ENCODE measurements at regions not wholly inside any gene's neighbourhood (a gene's known extent, or its start where the extent isn't known, plus 50 kb on each side); places are given as distances from the start of the nearest gene placed in this dataset.

DNA sequence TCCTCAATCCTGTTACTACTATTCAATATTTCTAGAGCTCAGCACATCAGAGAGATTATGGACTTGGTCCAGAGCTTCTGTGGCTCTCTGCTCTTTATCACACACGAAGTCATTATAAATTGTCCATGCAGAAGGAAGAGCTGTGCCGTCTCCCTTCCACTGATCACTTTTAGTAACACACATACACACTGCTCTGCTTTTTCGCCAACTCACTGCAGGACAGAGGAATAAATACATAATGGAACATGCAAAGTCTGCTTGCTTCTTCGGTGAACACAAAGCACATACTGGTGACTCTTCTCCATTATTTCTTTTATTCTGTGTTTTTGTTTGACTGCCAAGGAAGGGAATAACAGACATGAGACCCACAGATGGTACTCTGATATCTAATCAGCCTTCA, 1000.0 kb upstream of the TENM4 start (continued):
- TF ChIP-seq ZFP30 (CRISPR knock-in tag; IDR thresholded peaks at IDR 0.05): no peak
- TF ChIP-seq TOX (CRISPR knock-in tag; IDR thresholded peaks at IDR 0.05; ENCODE audit: borderline replicate concordance): no peak
- TF ChIP-seq, protein P1, sequence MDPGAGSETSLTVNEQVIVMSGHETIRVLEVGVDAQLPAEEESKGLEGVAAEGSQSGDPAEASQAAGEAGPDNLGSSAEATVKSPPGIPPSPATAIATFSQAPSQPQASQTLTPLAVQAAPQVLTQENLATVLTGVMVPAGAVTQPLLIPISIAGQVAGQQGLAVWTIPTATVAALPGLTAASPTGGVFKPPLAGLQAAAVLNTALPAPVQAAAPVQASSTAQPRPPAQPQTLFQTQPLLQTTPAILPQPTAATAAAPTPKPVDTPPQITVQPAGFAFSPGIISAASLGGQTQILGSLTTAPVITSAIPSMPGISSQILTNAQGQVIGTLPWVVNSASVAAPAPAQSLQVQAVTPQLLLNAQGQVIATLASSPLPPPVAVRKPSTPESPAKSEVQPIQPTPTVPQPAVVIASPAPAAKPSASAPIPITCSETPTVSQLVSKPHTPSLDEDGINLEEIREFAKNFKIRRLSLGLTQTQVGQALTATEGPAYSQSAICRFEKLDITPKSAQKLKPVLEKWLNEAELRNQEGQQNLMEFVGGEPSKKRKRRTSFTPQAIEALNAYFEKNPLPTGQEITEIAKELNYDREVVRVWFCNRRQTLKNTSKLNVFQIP (CRISPR knock-in tag; IDR thresholded peaks at IDR 0.05; ENCODE audit: borderline replicate concordance, low read depth): no peak
- TF ChIP-seq ARNTL (CRISPR knock-in tag; IDR thresholded peaks at IDR 0.05; ENCODE audit: borderline replicate concordance, low read depth): no peak
- no peak for TF ChIP-seq ZC3H10 (CRISPR knock-in tag; IDR thresholded peaks at IDR 0.05)
- TF ChIP-seq ESRRG (CRISPR knock-in tag; IDR thresholded peaks at IDR 0.05): no peak
- TF ChIP-seq TCF4 (CRISPR knock-in tag; IDR thresholded peaks at IDR 0.05; ENCODE audit: borderline replicate concordance): no peak
- no peak for TF ChIP-seq ZNF8 (CRISPR knock-in tag; IDR thresholded peaks at IDR 0.05)
- TF ChIP-seq SNAI2 (CRISPR knock-in tag; IDR thresholded peaks at IDR 0.05): no peak

DNA sequence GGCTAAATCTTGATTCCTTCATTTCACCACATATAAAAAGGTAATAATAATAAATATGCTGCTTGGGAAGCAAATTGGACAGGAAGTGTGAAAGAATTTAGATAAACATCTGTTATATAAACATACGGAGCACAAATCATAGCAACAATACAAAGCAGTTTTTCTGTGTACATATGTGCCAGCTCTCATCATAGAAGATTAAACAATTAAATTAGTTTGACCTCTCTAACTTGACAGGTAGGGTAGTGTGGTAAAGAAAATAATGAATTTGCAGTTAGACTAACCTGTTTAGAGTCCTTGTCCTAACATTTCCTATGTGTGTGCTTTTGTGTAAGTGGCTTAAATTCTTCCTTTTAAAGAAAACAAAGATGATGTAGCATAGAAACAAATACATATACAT, 995.7 kb upstream of the TENM4 start:
- ATAC-seq: no peak
- no peak for TF ChIP-seq OSR1 (CRISPR knock-in tag; IDR thresholded peaks at IDR 0.05)

DNA sequence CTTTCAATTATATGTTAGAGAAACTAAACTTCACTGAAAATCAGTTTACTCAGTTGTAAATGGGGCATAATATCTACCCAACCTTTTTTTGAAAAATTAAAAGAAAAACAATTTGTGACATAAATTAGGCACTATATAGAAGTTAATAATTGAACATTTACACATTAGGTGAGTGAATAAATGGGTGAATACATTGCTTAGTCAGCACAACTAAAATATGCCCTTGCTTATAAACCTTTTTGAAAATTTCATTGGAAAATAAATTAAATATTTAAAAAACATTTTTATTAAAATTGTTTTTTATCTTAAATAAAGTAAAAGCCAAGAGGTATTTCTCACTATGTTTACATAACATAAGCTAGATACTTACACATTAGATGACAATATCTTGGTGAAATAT, 994.5 kb upstream of the TENM4 start:
- TF ChIP-seq OSR1 (CRISPR knock-in tag; IDR thresholded peaks at IDR 0.05) (no peak), GLIS3 (CRISPR knock-in tag; IDR thresholded peaks at IDR 0.05) (no peak), ZNF8 (CRISPR knock-in tag; IDR thresholded peaks at IDR 0.05) (no peak)
- TF ChIP-seq, protein P2, sequence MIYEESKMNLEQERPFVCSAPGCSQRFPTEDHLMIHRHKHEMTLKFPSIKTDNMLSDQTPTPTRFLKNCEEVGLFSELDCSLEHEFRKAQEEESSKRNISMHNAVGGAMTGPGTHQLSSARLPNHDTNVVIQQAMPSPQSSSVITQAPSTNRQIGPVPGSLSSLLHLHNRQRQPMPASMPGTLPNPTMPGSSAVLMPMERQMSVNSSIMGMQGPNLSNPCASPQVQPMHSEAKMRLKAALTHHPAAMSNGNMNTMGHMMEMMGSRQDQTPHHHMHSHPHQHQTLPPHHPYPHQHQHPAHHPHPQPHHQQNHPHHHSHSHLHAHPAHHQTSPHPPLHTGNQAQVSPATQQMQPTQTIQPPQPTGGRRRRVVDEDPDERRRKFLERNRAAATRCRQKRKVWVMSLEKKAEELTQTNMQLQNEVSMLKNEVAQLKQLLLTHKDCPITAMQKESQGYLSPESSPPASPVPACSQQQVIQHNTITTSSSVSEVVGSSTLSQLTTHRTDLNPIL (CRISPR knock-in tag; IDR thresholded peaks at IDR 0.05; ENCODE audit: low read depth): no peak
- ATAC-seq: no peak

DNA sequence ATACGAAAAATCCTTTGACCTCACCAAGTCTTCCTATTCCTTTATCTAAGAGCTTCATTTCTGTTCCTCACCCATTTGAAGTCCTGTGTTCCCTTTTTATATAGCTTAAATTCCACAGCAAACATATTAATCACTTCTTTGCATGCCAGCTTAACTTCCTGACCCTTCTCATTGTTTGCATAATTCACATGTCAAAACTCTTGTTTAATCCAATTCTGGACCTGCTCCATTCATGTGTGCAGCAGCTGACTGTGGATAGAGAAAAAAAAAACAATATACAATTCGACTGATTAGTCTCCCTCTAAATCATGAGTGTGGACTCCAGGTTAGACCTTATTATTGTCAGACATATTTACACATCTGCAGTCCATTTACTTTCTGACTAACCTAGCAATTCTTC, 991.2 kb upstream of the TENM4 start:
- no peak for ATAC-seq
- TF ChIP-seq PPARA (CRISPR knock-in tag; IDR thresholded peaks at IDR 0.05; ENCODE audit: borderline replicate concordance) (no peak), BACH2 (CRISPR knock-in tag; IDR thresholded peaks at IDR 0.05; ENCODE audit: borderline replicate concordance) (no peak), GLIS3 (CRISPR knock-in tag; IDR thresholded peaks at IDR 0.05) (no peak), ZC3H10 (CRISPR knock-in tag; IDR thresholded peaks at IDR 0.05) (no peak), ZNF565 (CRISPR knock-in tag; conservative IDR thresholded peaks at IDR 0.05; ENCODE audit: low read depth) (no peak), SNAI2 (CRISPR knock-in tag; IDR thresholded peaks at IDR 0.05) (no peak), OSR1 (CRISPR knock-in tag; IDR thresholded peaks at IDR 0.05) (no peak), ZNF70 (CRISPR knock-in tag; IDR thresholded peaks at IDR 0.05) (no peak), CSDC2 (CRISPR knock-in tag; IDR thresholded peaks at IDR 0.05) (no peak), ARNTL (CRISPR knock-in tag; IDR thresholded peaks at IDR 0.05; ENCODE audit: borderline replicate concordance, low read depth) (no peak), ESRRG (CRISPR knock-in tag; IDR thresholded peaks at IDR 0.05) (no peak), ZNF8 (CRISPR knock-in tag; IDR thresholded peaks at IDR 0.05) (no peak), ZFP3 (CRISPR knock-in tag; IDR thresholded peaks at IDR 0.05) (no peak), TOX (CRISPR knock-in tag; IDR thresholded peaks at IDR 0.05; ENCODE audit: borderline replicate concordance) (no peak)
- TF ChIP-seq, protein P3, sequence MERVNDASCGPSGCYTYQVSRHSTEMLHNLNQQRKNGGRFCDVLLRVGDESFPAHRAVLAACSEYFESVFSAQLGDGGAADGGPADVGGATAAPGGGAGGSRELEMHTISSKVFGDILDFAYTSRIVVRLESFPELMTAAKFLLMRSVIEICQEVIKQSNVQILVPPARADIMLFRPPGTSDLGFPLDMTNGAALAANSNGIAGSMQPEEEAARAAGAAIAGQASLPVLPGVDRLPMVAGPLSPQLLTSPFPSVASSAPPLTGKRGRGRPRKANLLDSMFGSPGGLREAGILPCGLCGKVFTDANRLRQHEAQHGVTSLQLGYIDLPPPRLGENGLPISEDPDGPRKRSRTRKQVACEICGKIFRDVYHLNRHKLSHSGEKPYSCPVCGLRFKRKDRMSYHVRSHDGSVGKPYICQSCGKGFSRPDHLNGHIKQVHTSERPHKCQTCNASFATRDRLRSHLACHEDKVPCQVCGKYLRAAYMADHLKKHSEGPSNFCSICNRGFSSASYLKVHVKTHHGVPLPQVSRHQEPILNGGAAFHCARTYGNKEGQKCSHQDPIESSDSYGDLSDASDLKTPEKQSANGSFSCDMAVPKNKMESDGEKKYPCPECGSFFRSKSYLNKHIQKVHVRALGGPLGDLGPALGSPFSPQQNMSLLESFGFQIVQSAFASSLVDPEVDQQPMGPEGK (CRISPR knock-in tag; IDR thresholded peaks at IDR 0.05; ENCODE audit: borderline replicate concordance): no peak
- TF ChIP-seq, protein P2 (CRISPR knock-in tag; IDR thresholded peaks at IDR 0.05; ENCODE audit: low read depth): no peak
- TF ChIP-seq, protein P4, sequence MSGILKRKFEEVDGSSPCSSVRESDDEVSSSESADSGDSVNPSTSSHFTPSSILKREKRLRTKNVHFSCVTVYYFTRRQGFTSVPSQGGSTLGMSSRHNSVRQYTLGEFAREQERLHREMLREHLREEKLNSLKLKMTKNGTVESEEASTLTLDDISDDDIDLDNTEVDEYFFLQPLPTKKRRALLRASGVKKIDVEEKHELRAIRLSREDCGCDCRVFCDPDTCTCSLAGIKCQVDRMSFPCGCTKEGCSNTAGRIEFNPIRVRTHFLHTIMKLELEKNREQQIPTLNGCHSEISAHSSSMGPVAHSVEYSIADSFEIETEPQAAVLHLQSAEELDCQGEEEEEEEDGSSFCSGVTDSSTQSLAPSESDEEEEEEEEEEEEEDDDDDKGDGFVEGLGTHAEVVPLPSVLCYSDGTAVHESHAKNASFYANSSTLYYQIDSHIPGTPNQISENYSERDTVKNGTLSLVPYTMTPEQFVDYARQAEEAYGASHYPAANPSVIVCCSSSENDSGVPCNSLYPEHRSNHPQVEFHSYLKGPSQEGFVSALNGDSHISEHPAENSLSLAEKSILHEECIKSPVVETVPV (CRISPR knock-in tag; IDR thresholded peaks at IDR 0.05): no peak
- TF ChIP-seq, protein P5, sequence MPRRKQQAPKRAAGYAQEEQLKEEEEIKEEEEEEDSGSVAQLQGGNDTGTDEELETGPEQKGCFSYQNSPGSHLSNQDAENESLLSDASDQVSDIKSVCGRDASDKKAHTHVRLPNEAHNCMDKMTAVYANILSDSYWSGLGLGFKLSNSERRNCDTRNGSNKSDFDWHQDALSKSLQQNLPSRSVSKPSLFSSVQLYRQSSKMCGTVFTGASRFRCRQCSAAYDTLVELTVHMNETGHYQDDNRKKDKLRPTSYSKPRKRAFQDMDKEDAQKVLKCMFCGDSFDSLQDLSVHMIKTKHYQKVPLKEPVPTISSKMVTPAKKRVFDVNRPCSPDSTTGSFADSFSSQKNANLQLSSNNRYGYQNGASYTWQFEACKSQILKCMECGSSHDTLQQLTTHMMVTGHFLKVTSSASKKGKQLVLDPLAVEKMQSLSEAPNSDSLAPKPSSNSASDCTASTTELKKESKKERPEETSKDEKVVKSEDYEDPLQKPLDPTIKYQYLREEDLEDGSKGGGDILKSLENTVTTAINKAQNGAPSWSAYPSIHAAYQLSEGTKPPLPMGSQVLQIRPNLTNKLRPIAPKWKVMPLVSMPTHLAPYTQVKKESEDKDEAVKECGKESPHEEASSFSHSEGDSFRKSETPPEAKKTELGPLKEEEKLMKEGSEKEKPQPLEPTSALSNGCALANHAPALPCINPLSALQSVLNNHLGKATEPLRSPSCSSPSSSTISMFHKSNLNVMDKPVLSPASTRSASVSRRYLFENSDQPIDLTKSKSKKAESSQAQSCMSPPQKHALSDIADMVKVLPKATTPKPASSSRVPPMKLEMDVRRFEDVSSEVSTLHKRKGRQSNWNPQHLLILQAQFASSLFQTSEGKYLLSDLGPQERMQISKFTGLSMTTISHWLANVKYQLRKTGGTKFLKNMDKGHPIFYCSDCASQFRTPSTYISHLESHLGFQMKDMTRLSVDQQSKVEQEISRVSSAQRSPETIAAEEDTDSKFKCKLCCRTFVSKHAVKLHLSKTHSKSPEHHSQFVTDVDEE (CRISPR knock-in tag; IDR thresholded peaks at IDR 0.05): no peak

Measured in SK-N-SH treated with all-trans-retinoic acid at 6 μM for 48 hours (cell line).